IMR-90 (cell line): ENCODE measurements at regions not wholly inside any gene's neighbourhood (a gene's known extent, or its start where the extent isn't known, plus 50 kb on each side); places are given as distances from the start of the nearest gene placed in this dataset.

Experiments used
- ATAC-seq: fragments of 200-7000 bp; cut with Tn5 transposase; 2 replicates; pipeline ENCODE4 v1.9.1; 2020; ENCODE audit warnings: low read depth, mild to moderate bottlenecking, moderate library complexity
- BruUV-seq: library from RNA; stranded (reverse); fragments of 400-500 nt; replicated peaks from 2 replicates; lab custom pipeline; 2021; lab: Mats Ljungman, UMichigan
- CTCF ChIA-PET: fragments of 300-600 bp; formaldehyde crosslinking; extraction: SDS; loops from one replicate; lab custom pipeline; 2021; ENCODE audit warnings: antibody characterized with exemption; lab: Yijun Ruan, JAX
- POLR2A ChIA-PET: fragments of 300-600 bp; sonication (Branson Sonifier 250); formaldehyde crosslinking; loops from one replicate; lab custom pipeline; 2022; ENCODE audit warnings: antibody characterized with exemption; ENCODE audit not compliant: unreplicated experiment; lab: Charles Lee
- DNase-seq: peaks from one replicate; pipeline ENCODE4 v3.0.0; 2013
- H2AFZ ChIP-seq: replicated peaks from 2 replicates; pipeline ENCODE3; 2013; ENCODE audit warnings: low read length, mild to moderate bottlenecking; ENCODE audit not compliant: poor library complexity
- H2AK5ac ChIP-seq: 2 replicates; pipeline ENCODE4 v1.6.1; 2013; ENCODE audit warnings: low read depth, low read length, inconsistent platforms
- H2AK9ac ChIP-seq: replicated peaks from 2 replicates; pipeline ENCODE3; 2013; ENCODE audit warnings: mild to moderate bottlenecking, low read depth, low read length, moderate library complexity; ENCODE audit not compliant: poor library complexity
- H2BK120ac ChIP-seq: 2 replicates; pipeline ENCODE4 v1.6.1; 2013; ENCODE audit warnings: low read depth, low read length, inconsistent platforms
- H2BK15ac ChIP-seq: 3 replicates; pipeline ENCODE4 v1.6.1; 2013; ENCODE audit warnings: low read depth, low read length, inconsistent platforms
- H2BK20ac ChIP-seq: 2 replicates; pipeline ENCODE4 v1.6.1; 2013; ENCODE audit warnings: low read depth, mild to moderate bottlenecking, inconsistent platforms, low read length, moderate library complexity
- H2BK5ac ChIP-seq: 2 replicates; pipeline ENCODE4 v1.6.1; 2013; ENCODE audit warnings: mild to moderate bottlenecking, low read depth, low read length, inconsistent platforms; ENCODE audit not compliant: poor library complexity, severe bottlenecking
- H3K14ac ChIP-seq: replicated peaks from 2 replicates; pipeline ENCODE4 v1.6.1; 2013; ENCODE audit warnings: low read depth, low read length, inconsistent platforms
- H3K18ac ChIP-seq: 2 replicates; pipeline ENCODE4 v1.6.1; 2013; ENCODE audit warnings: low read depth, low read length, control low read depth
- H3K23ac ChIP-seq: 2 replicates; pipeline ENCODE4 v1.6.1; 2013; ENCODE audit warnings: low read depth, low read length, inconsistent platforms
- H3K27ac ChIP-seq: 2 replicates; pipeline ENCODE4 v1.5.1; 2013; ENCODE audit warnings: mild to moderate bottlenecking, control low read depth, low read length; ENCODE audit not compliant: insufficient read depth
- H3K27me3 ChIP-seq: 2 replicates; pipeline ENCODE4 v1.6.1; 2013; ENCODE audit warnings: low read length; ENCODE audit not compliant: control insufficient read depth, insufficient read depth
- H3K36me3 ChIP-seq: 2 replicates; pipeline ENCODE4 v1.6.1; 2013; ENCODE audit warnings: low read length, mixed read lengths; ENCODE audit not compliant: control insufficient read depth, insufficient read depth
- H3K4ac ChIP-seq: 2 replicates; pipeline ENCODE4 v1.6.1; 2013; ENCODE audit warnings: low read depth, low read length, inconsistent platforms
- H3K4me1 ChIP-seq: 2 replicates; pipeline ENCODE4 v1.6.1; 2013; ENCODE audit warnings: low read length, mixed read lengths; ENCODE audit not compliant: control insufficient read depth, insufficient read depth
- H3K4me2 ChIP-seq: 2 replicates; pipeline ENCODE4 v1.6.1; 2013; ENCODE audit warnings: low read depth, mild to moderate bottlenecking, control low read depth, low read length, moderate library complexity
- H3K4me3 ChIP-seq: 2 replicates; pipeline ENCODE4 v1.5.1; 2013; ENCODE audit warnings: low read depth, mild to moderate bottlenecking, control low read depth, low read length, moderate library complexity; ENCODE audit not compliant: insufficient read depth
- H3K56ac ChIP-seq: 2 replicates; pipeline ENCODE4 v1.6.1; 2013; ENCODE audit warnings: low read length, inconsistent platforms; ENCODE audit not compliant: insufficient read depth; ENCODE audit errors: extremely low read depth
- H3K79me1 ChIP-seq, 2 experiments: 2 replicates each; pipeline ENCODE4 v1.6.1; 2013; ENCODE audit warnings: low read length in 2 of 2, inconsistent platforms in 1 of 2, low read depth in 1 of 2
- H3K9ac ChIP-seq: 2 replicates; pipeline ENCODE4 v1.6.1; 2013; ENCODE audit warnings: low read depth, low read length, control low read depth
- H3K9me1 ChIP-seq: 2 replicates; pipeline ENCODE4 v1.6.1; 2013; ENCODE audit warnings: low read length, inconsistent platforms; ENCODE audit not compliant: insufficient read depth
- H3K9me3 ChIP-seq: 2 replicates; pipeline ENCODE4 v1.6.1; 2013; ENCODE audit warnings: low read length; ENCODE audit not compliant: control insufficient read depth, insufficient read depth
- H4K20me1 ChIP-seq: 2 replicates; pipeline ENCODE4 v1.6.1; 2013; ENCODE audit warnings: low read length, inconsistent platforms; ENCODE audit not compliant: insufficient read depth
- H4K5ac ChIP-seq: 2 replicates; pipeline ENCODE4 v1.6.1; 2013; ENCODE audit warnings: mild to moderate bottlenecking, low read depth, low read length, control low read depth
- H4K8ac ChIP-seq, 2 experiments: 2 replicates each; pipeline ENCODE4 v1.6.1; 2013; ENCODE audit warnings: low read depth in 2 of 2, low read length in 2 of 2, control low read depth in 1 of 2, inconsistent platforms in 1 of 2
- H4K91ac ChIP-seq: 2 replicates; pipeline ENCODE4 v1.6.1; 2013; ENCODE audit warnings: low read depth, low read length, inconsistent platforms; ENCODE audit not compliant: insufficient read depth
- BHLHE40 ChIP-seq: fragments of 150-350 bp; IDR thresholded peaks from 2 replicates; pipeline ENCODE4 v1.6.1; 2016; ENCODE audit warnings: mild to moderate bottlenecking, low read depth, low read length
- CEBPB ChIP-seq: IDR thresholded peaks from 2 replicates; pipeline ENCODE4 v1.6.1; 2012; ENCODE audit warnings: low read depth, low read length, improper control_type of control experiment
- CHD1 ChIP-seq: IDR thresholded peaks from 2 replicates; pipeline ENCODE4 v1.6.1; 2012; ENCODE audit warnings: low read depth, low read length, improper control_type of control experiment
- FOS ChIP-seq: fragments of 150-350 bp; IDR thresholded peaks from 2 replicates; pipeline ENCODE4 v1.6.1; 2016; ENCODE audit warnings: low read depth, low read length
- MAFK ChIP-seq: IDR thresholded peaks from 2 replicates; pipeline ENCODE4 v1.6.1; 2012; ENCODE audit warnings: low read depth, low read length, improper control_type of control experiment
- MAZ ChIP-seq: IDR thresholded peaks from 2 replicates; pipeline ENCODE4 v1.6.1; 2012; ENCODE audit warnings: low read depth, mild to moderate bottlenecking, low read length, improper control_type of control experiment, moderate library complexity, borderline replicate concordance
- MXI1 ChIP-seq: IDR thresholded peaks from 2 replicates; pipeline ENCODE4 v1.6.1; 2012; ENCODE audit warnings: low read depth, mild to moderate bottlenecking, low read length, moderate library complexity, borderline replicate concordance
- NFE2L2 ChIP-seq: fragments of 150-350 bp; IDR thresholded peaks from 2 replicates; pipeline ENCODE4 v1.6.1; 2016; ENCODE audit warnings: low read depth, mild to moderate bottlenecking, low read length
- POLR2A ChIP-seq: IDR thresholded peaks from 2 replicates; pipeline ENCODE4 v1.6.1; 2012; ENCODE audit warnings: mild to moderate bottlenecking, low read depth, low read length
- RAD21 ChIP-seq: IDR thresholded peaks from 2 replicates; pipeline ENCODE4 v1.6.1; 2012; ENCODE audit warnings: low read length, improper control_type of control experiment
- RCOR1 ChIP-seq: IDR thresholded peaks from 2 replicates; pipeline ENCODE4 v1.6.1; 2012; ENCODE audit warnings: mild to moderate bottlenecking, low read length, improper control_type of control experiment; ENCODE audit not compliant: insufficient replicate concordance
- RFX5 ChIP-seq: IDR thresholded peaks from 2 replicates; pipeline ENCODE4 v1.8.0; 2012; ENCODE audit warnings: low read depth, mild to moderate bottlenecking, low read length, moderate library complexity
- SMC3 ChIP-seq: fragments of 150-350 bp; IDR thresholded peaks from 2 replicates; pipeline ENCODE4 v1.6.1; 2016; ENCODE audit warnings: low read depth, mild to moderate bottlenecking, antibody characterized with exemption, low read length, moderate library complexity
- WGBS, 2 experiments: methylation state at CpG; one replicate each; pipeline versions ENCODE4 v1.1.5 to v1.1.7; 2013; ENCODE audit warnings: missing lambda C conversion rate in 2 of 2; ENCODE audit not compliant: insufficient read length in 1 of 2; ENCODE audit errors: extremely low coverage in 2 of 2; 5-methylcytosine and 5-hydroxymethylcytosine counted together
- dilution Hi-C: fragments of 300-500 bp; cut with HindIII; formaldehyde crosslinking; loops from one replicate; pipeline ENCODE4 v1.14.3; 2018; ENCODE audit warnings: low sequenced_read_pairs; ENCODE audit not compliant: unreplicated experiment
- in situ Hi-C: fragments of 300-500 bp; cut with MboI; formaldehyde crosslinking; loops from 3 replicates; pipeline ENCODE4 v1.14.3; 2019; ENCODE audit warnings: low sequenced_read_pairs, inconsistent platforms, mixed read lengths
- intact Hi-C: fragments of 100-400 bp; cut with micrococcal nuclease; formaldehyde crosslinking; loops from 2 replicates; pipeline ENCODE4 v1.10.0; 2022
- TF ChIP-seq, protein P1 (sequence below): fragments of 150-350 bp; IDR thresholded peaks from 2 replicates; pipeline ENCODE4 v1.6.1; 2016; ENCODE audit warnings: low read depth, mild to moderate bottlenecking, low read length, moderate library complexity, borderline replicate concordance
- TF ChIP-seq, protein P2 (sequence below): conservative IDR thresholded peaks from 2 replicates; pipeline ENCODE4 v1.5.1; 2012; ENCODE audit warnings: mild to moderate bottlenecking, low read depth, low read length, improper control_type of control experiment
- TF ChIP-seq, protein P3 (sequence below): fragments of 150-350 bp; IDR thresholded peaks from 2 replicates; pipeline ENCODE4 v1.6.1; 2017; ENCODE audit warnings: mild to moderate bottlenecking, antibody characterized with exemption, low read length, low read depth

DNA sequence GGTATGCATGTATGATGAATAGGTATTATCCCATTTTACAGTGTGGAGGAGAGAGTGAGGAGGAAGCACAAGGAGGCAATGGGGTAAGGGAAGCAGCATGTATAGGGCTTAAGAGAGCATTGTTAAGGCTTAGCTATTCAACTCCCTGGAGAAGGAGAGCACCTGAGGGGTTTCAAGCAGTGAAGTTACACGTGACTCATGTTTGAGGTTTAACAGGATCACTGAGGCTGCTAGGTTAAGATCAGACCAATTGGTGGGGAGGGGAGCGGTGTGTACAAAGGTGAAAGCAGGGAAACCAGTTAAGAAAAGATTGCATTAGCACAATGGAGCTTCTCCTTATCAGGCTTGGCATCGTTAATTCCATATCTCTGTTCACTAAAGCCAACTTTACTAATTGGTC lies 64.4 kb upstream of the NHSL1 start:
- ChIA-PET CTCF (no interaction called here), POLR2A (no interaction called here)
- H2BK120ac ChIP-seq: no peak overlapping the region
- H2AFZ ChIP-seq: no peak overlapping the region
- no peak overlapping the region for H3K4ac ChIP-seq
- no peak overlapping the region for H3K14ac ChIP-seq
- no peak overlapping the region for H2BK5ac ChIP-seq
- H3K4me2 ChIP-seq: no peak overlapping the region
- no peaks in the 10 kb centered on the region for H3K4me1 ChIP-seq
- no peak overlapping the region for H3K18ac ChIP-seq
- peaks cover 3% of the 10 kb centered on the region; the same call in 1 of the 2 replicates for H3K9me1 ChIP-seq
- peaks cover 30 to 50% of the 10 kb centered on the region in 2 experiments for H3K79me1 ChIP-seq
- H3K23ac ChIP-seq: no peak overlapping the region
- no peak overlapping the region for H3K4me3 ChIP-seq
- no peak for ATAC-seq
- no peak overlapping the region for H3K9ac ChIP-seq
- H3K27me3 ChIP-seq: no peaks in the 10 kb centered on the region
- WGBS, 2 experiments: 81% methylated on average over 2 of the region's 3 CpGs; no CpG with 5 or more reads in 1 of the 2 experiments
- no peak overlapping the region for H4K91ac ChIP-seq
- H2BK20ac ChIP-seq: no peak overlapping the region
- intact Hi-C loops (no loop called here), in situ Hi-C loops (no loop called here), dilution Hi-C loops (no loop called here)
- H2BK15ac ChIP-seq: no peak overlapping the region
- no peaks in the 10 kb centered on the region for H4K20me1 ChIP-seq
- no peak overlapping the region for H3K27ac ChIP-seq
- H3K9me3 ChIP-seq: no peaks in the 10 kb centered on the region
- H3K36me3 ChIP-seq: no peaks in the 10 kb centered on the region
- no peak for TF ChIP-seq MAFK
- TF ChIP-seq MXI1: no peak
- no peak for TF ChIP-seq CEBPB
- TF ChIP-seq RFX5: no peak
- no peak for TF ChIP-seq BHLHE40
- TF ChIP-seq NFE2L2: no peak
- no peak for TF ChIP-seq MAZ
- no peak for TF ChIP-seq RAD21
- TF ChIP-seq SMC3: no peak
- no peak for TF ChIP-seq CHD1
- no peak for TF ChIP-seq RCOR1
- TF ChIP-seq, protein P1, sequence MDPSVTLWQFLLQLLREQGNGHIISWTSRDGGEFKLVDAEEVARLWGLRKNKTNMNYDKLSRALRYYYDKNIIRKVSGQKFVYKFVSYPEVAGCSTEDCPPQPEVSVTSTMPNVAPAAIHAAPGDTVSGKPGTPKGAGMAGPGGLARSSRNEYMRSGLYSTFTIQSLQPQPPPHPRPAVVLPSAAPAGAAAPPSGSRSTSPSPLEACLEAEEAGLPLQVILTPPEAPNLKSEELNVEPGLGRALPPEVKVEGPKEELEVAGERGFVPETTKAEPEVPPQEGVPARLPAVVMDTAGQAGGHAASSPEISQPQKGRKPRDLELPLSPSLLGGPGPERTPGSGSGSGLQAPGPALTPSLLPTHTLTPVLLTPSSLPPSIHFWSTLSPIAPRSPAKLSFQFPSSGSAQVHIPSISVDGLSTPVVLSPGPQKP: no peak
- no peak for TF ChIP-seq POLR2A
- TF ChIP-seq FOS: no peak
- TF ChIP-seq, protein P2, sequence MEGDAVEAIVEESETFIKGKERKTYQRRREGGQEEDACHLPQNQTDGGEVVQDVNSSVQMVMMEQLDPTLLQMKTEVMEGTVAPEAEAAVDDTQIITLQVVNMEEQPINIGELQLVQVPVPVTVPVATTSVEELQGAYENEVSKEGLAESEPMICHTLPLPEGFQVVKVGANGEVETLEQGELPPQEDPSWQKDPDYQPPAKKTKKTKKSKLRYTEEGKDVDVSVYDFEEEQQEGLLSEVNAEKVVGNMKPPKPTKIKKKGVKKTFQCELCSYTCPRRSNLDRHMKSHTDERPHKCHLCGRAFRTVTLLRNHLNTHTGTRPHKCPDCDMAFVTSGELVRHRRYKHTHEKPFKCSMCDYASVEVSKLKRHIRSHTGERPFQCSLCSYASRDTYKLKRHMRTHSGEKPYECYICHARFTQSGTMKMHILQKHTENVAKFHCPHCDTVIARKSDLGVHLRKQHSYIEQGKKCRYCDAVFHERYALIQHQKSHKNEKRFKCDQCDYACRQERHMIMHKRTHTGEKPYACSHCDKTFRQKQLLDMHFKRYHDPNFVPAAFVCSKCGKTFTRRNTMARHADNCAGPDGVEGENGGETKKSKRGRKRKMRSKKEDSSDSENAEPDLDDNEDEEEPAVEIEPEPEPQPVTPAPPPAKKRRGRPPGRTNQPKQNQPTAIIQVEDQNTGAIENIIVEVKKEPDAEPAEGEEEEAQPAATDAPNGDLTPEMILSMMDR: no peak
- TF ChIP-seq, protein P3, sequence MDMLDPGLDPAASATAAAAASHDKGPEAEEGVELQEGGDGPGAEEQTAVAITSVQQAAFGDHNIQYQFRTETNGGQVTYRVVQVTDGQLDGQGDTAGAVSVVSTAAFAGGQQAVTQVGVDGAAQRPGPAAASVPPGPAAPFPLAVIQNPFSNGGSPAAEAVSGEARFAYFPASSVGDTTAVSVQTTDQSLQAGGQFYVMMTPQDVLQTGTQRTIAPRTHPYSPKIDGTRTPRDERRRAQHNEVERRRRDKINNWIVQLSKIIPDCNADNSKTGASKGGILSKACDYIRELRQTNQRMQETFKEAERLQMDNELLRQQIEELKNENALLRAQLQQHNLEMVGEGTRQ: no peak
- BruUV-seq: no TSS peak
- H3K56ac ChIP-seq: no peak overlapping the region
- no peak overlapping the region for H4K8ac ChIP-seq
- no peak for DNase-seq
- no peak overlapping the region for H2AK5ac ChIP-seq
- no peak overlapping the region for H4K5ac ChIP-seq
- no peak overlapping the region for H2AK9ac ChIP-seq
